ENCODE measurements at regions not wholly inside any gene's neighbourhood (a gene's known extent, or its start where the extent isn't known, plus 50 kb on each side); places are given as distances from the start of the nearest gene placed in this dataset.

GRCh38 chrX:5829469-5829868, 399.2 kb downstream of the NLGN4X start:
- Mint-ChIP-seq H3K27ac (no peak overlapping the region), H3K4me1 (ENCODE audit: low read depth) (no peaks in the 10 kb centered on the region), H3K9me3 (peaks cover 14% of the 10 kb centered on the region; the same call in 1 of the 2 replicates), H3K4me3 (no peak overlapping the region), H3K27me3 (ENCODE audit: insufficient read depth) (no peaks in the 10 kb centered on the region; the same call in 1 of the 2 replicates), H3K36me3 (ENCODE audit: low read depth) (no peaks in the 10 kb centered on the region)
- DNase-seq = no peak
- no peak for TF ChIP-seq CTCF (IDR thresholded peaks at IDR 0.05)

- DNase-seq = no peak
- TF ChIP-seq CTCF (IDR thresholded peaks at IDR 0.05) = no peak
- Mint-ChIP-seq H3K27ac (no peak overlapping the region), H3K27me3 (ENCODE audit: insufficient read depth) (no peaks in the 10 kb centered on the region; the same call in 1 of the 2 replicates), H3K36me3 (ENCODE audit: low read depth) (no peaks in the 10 kb centered on the region), H3K4me1 (ENCODE audit: low read depth) (no peaks in the 10 kb centered on the region), H3K9me3 (peaks cover 14% of the 10 kb centered on the region; the same call in 1 of the 2 replicates), H3K4me3 (no peak overlapping the region)
Measured at GRCh38 chrX:5829060-5829459, 399.6 kb downstream of the NLGN4X start.

DNA sequence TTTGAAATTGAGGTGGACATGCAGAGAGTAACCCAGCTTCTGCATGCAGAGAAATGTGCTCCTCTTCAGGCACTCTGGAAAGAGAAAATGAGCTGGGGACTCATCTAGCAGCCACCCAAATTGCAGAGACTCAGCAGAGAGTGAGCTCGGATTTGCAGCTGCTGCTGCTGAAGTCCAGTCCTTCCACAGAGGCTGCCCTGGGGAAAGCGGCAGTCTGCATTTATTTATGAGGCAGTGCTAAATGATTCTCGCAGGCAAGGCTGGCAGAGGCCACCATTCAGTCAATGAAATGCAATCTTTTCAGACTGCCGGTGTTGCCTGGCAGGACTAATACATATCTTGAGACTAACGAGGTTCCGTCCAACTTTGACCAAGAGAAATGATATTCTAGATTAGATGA, 404.8 kb downstream of the NLGN4X start:
- no peak for TF ChIP-seq CTCF (IDR thresholded peaks at IDR 0.05)
- H3K4me1 Mint-ChIP-seq (ENCODE audit: low read depth) = no peaks in the 10 kb centered on the region

DNA sequence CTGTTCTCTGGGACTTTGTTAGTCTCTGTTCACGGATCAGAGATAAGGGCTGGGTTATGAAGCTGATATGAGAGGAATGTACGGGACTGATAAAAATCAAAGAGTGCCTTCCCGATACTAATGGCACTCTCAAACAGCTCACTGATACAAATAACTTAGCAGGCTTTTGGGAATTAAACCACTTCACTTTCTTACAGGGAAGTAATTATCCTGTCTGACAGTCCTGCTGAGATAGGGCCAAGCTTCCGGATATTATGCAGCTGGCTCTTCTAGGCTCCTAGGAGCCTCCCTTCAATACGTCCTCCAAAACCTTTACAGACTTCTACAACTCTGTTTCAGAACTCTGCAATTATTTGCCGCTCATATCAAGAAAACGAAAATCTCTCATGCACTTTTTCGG, 418.0 kb downstream of the NLGN4X start:
- Mint-ChIP-seq H3K4me1 (ENCODE audit: low read depth) (no peaks in the 10 kb centered on the region), H3K27me3 (ENCODE audit: insufficient read depth) (no peaks in the 10 kb centered on the region), H3K4me3 (no peak overlapping the region), H3K9me3 (peaks cover 4% of the 10 kb centered on the region; the same call in 1 of the 2 replicates), H3K36me3 (ENCODE audit: low read depth) (no peaks in the 10 kb centered on the region), H3K27ac (no peak overlapping the region)
- DNase-seq = no peak
- TF ChIP-seq CTCF (IDR thresholded peaks at IDR 0.05) = no peak

More for the DNA sequence above, 404.8 kb downstream of the NLGN4X start:
- no peaks in the 10 kb centered on the region; the same call in 1 of the 2 replicates for H3K27me3 Mint-ChIP-seq (ENCODE audit: insufficient read depth)
- no peak overlapping the region for H3K27ac Mint-ChIP-seq
- no peak overlapping the region for H3K4me3 Mint-ChIP-seq
- H3K36me3 Mint-ChIP-seq (ENCODE audit: low read depth) = no peaks in the 10 kb centered on the region
- DNase-seq = no peak
- H3K9me3 Mint-ChIP-seq = peaks cover 6% of the 10 kb centered on the region; the same call in 1 of the 2 replicates

DNA sequence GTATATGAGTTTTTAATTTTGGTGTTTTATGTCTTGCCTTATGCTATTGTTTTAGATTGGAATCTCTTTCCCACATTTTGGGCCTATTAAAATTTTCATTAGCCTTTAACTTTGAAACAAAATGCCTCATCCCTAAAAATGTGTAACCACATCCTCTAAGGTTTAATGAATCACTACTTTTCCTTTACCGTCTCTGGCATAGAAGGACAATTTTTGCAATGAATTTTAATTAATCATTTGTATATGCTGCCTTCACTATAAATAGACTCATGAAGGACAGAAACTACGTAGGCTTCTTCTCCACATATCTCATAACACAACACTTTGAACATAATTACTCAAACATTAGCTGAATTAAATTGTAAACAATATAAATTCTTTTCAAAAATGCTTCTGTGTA, 421.5 kb downstream of the NLGN4X start:
- Mint-ChIP-seq H3K4me3 (no peak overlapping the region), H3K27me3 (ENCODE audit: insufficient read depth) (no peaks in the 10 kb centered on the region), H3K27ac (no peak overlapping the region), H3K4me1 (ENCODE audit: low read depth) (no peaks in the 10 kb centered on the region), H3K9me3 (peaks cover 4% of the 10 kb centered on the region), H3K36me3 (ENCODE audit: low read depth) (no peaks in the 10 kb centered on the region)
- TF ChIP-seq CTCF (IDR thresholded peaks at IDR 0.05) = no peak
- DNase-seq = no peak

DNA sequence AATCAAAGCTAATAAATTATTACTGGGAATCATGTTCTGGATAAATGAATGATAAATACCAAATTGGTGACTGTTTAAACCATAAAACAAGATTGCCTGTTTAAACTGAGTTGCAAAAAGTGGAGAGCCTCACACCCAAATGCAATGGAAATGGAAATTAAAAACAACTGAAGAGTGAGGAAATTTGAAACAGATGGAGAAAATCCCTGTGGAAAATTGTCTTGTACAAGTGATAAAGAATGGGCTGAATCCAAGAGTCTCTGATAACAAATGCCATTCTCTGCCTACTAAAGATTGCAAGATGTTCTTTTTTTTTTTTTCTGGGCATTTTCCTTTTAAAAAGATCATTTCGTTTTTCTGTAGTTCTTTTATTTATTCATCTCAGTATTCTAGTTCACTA, 426.3 kb downstream of the NLGN4X start:
- no peak overlapping the region for H3K27ac Mint-ChIP-seq
- H3K27me3 Mint-ChIP-seq (ENCODE audit: insufficient read depth) = no peaks in the 10 kb centered on the region
- peaks cover 6% of the 10 kb centered on the region for H3K9me3 Mint-ChIP-seq
- no peaks in the 10 kb centered on the region for H3K4me1 Mint-ChIP-seq (ENCODE audit: low read depth)
- no peak for DNase-seq
- H3K36me3 Mint-ChIP-seq (ENCODE audit: low read depth) = no peaks in the 10 kb centered on the region
- TF ChIP-seq CTCF (IDR thresholded peaks at IDR 0.05) = no peak
- no peak overlapping the region for H3K4me3 Mint-ChIP-seq
